Loucy (cell line): ENCODE measurements at regions not wholly inside any gene's neighbourhood (a gene's known extent, or its start where the extent isn't known, plus 50 kb on each side); places are given as distances from the start of the nearest gene placed in this dataset.
"Not testable (repeated sequence)": the region's sequence is repeated elsewhere in the genome, so short reads cannot be mapped to it uniquely, and the experiment has no call there.

Experiments
- H2AFZ ChIP-seq: fragments of 200-600 bp; sonication (generic); 2 replicates; pipeline ENCODE4 v1.6.0; 2016; ENCODE audit warnings: antibody characterized with exemption, mild to moderate bottlenecking, low read length, moderate library complexity
- H3F3A ChIP-seq: fragments of 200-600 bp; 2 replicates; pipeline ENCODE4 v1.6.0; 2016; ENCODE audit warnings: antibody characterized with exemption, low read depth, mild to moderate bottlenecking
- H3K27me3 ChIP-seq: fragments of 200-600 bp; sonication (generic); 2 replicates; pipeline ENCODE4 v1.6.1; 2014; ENCODE audit warnings: low read length, mild to moderate bottlenecking; ENCODE audit not compliant: insufficient read depth, poor library complexity, severe bottlenecking
- H3K36me3 ChIP-seq: fragments of 200-600 bp; sonication (generic); 2 replicates; pipeline ENCODE4 v1.6.1; 2016; ENCODE audit warnings: low read length; ENCODE audit not compliant: insufficient read depth
- H3K4me1 ChIP-seq: fragments of 200-600 bp; sonication (generic); 2 replicates; pipeline ENCODE4 v1.5.1; 2014; ENCODE audit warnings: low read length, mild to moderate bottlenecking; ENCODE audit not compliant: insufficient read depth, poor library complexity, severe bottlenecking
- H3K4me2 ChIP-seq: fragments of 200-600 bp; sonication (generic); 2 replicates; pipeline ENCODE4 v1.6.0; 2014; ENCODE audit warnings: antibody characterized with exemption, low read length, low read depth, mild to moderate bottlenecking; ENCODE audit not compliant: poor library complexity, severe bottlenecking
- H3K4me3 ChIP-seq: fragments of 200-600 bp; sonication (generic); 2 replicates; pipeline ENCODE4 v1.5.1; 2014; ENCODE audit warnings: low read length, mild to moderate bottlenecking, mixed read lengths; ENCODE audit not compliant: poor library complexity, severe bottlenecking
- H3K79me2 ChIP-seq: fragments of 200-600 bp; sonication (generic); 2 replicates; pipeline ENCODE4 v1.6.1; 2014; ENCODE audit warnings: low read length; ENCODE audit not compliant: insufficient read depth
- H3K9ac ChIP-seq: fragments of 200-600 bp; sonication (generic); 2 replicates; pipeline ENCODE4 v1.6.0; 2014; ENCODE audit warnings: mild to moderate bottlenecking, low read depth, low read length, moderate library complexity; ENCODE audit not compliant: poor library complexity, severe bottlenecking
- H3K9me2 ChIP-seq: fragments of 200-600 bp; sonication (generic); replicated peaks from 2 replicates; pipeline ENCODE4 v1.6.1; 2016; ENCODE audit warnings: low read depth, low read length, mixed read lengths
- H3K9me3 ChIP-seq: fragments of 200-600 bp; sonication (generic); 2 replicates; pipeline ENCODE4 v1.6.1; 2014; ENCODE audit warnings: mild to moderate bottlenecking, antibody characterized with exemption, low read length, low read depth; ENCODE audit not compliant: insufficient read depth
- H4K20me1 ChIP-seq: fragments of 200-600 bp; sonication (generic); 2 replicates; pipeline ENCODE4 v1.6.0; 2014; ENCODE audit warnings: antibody characterized with exemption, low read length, mild to moderate bottlenecking; ENCODE audit not compliant: insufficient read depth, poor library complexity, severe bottlenecking

- H3K79me2 ChIP-seq, H3K4me3 ChIP-seq, H2AFZ ChIP-seq, H3K36me3 ChIP-seq, H3K4me1 ChIP-seq, H3K9me3 ChIP-seq, H3K27me3 ChIP-seq, H4K20me1 ChIP-seq, H3K9ac ChIP-seq, H3K9me2 ChIP-seq, H3K4me2 ChIP-seq, H3F3A ChIP-seq: not testable (repeated sequence)
Observed at GRCh38 chr1:146309427-146309826, 80.6 kb upstream of the NOTCH2NLA start.

DNA sequence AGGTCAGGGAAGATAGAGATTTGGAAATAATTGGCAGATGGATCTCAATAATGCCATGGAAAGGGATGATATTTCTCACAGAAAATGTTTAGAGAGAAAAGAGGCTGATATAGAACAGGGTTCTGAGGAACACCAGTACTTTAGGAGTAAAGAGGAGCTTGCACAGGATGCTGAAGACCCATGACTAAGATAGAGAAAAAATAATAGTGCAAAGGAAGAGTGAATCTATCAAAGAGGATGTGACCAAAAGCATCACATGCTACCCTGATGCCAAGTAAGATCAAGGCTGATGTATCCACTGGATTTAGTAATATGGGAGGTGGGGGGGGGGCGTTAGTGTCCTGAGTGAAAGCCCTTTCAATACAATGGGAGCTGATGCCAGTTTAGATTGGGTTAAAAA lies 80.1 kb upstream of the NOTCH2NLA start:
- H3K9me3 ChIP-seq, H3K9ac ChIP-seq, H3K27me3 ChIP-seq, H3K9me2 ChIP-seq, H3K4me2 ChIP-seq, H4K20me1 ChIP-seq, H3K79me2 ChIP-seq, H3K4me3 ChIP-seq, H3F3A ChIP-seq, H2AFZ ChIP-seq, H3K36me3 ChIP-seq, H3K4me1 ChIP-seq: not testable (repeated sequence)

- not testable (repeated sequence) for H3K9me2 ChIP-seq, H3K4me2 ChIP-seq, H3F3A ChIP-seq, H3K4me1 ChIP-seq, H3K36me3 ChIP-seq, H3K4me3 ChIP-seq, H3K27me3 ChIP-seq, H3K9ac ChIP-seq, H3K9me3 ChIP-seq, H2AFZ ChIP-seq, H3K79me2 ChIP-seq, H4K20me1 ChIP-seq
Observed at GRCh38 chr1:146308152-146308551, 79.3 kb upstream of the NOTCH2NLA start.

GRCh38 chr1:146307632-146308031 lies 78.8 kb upstream of the NOTCH2NLA start:
- H3K4me1 ChIP-seq, H3K27me3 ChIP-seq, H3K79me2 ChIP-seq, H3K9me2 ChIP-seq, H3K4me2 ChIP-seq, H2AFZ ChIP-seq, H3K9ac ChIP-seq, H3F3A ChIP-seq, H3K36me3 ChIP-seq, H3K9me3 ChIP-seq, H4K20me1 ChIP-seq, H3K4me3 ChIP-seq: not testable (repeated sequence)

DNA sequence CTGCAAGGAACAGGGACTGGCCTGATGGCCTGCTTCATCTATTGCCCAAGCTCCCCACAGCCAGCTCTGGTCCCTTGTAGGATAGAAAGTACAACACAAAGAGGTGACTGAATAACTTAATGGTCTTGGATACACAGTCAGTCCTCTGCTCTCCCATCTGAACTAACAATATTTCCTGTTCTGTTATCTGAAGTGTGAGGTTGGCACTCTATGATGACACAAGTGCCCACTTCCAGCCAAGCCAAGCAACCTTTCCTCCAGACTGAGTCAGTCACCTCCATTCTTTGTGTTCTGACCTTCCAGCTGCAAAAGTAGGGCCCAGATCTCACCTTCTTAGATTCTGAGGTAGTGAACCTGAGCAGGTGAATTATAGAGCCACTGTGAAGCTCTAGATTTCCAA lies 77.8 kb upstream of the NOTCH2NLA start:
- not testable (repeated sequence) for H3K9me3 ChIP-seq, H4K20me1 ChIP-seq, H2AFZ ChIP-seq, H3K27me3 ChIP-seq, H3K4me2 ChIP-seq, H3K36me3 ChIP-seq, H3K9me2 ChIP-seq, H3K79me2 ChIP-seq, H3K9ac ChIP-seq, H3K4me1 ChIP-seq, H3K4me3 ChIP-seq, H3F3A ChIP-seq

DNA sequence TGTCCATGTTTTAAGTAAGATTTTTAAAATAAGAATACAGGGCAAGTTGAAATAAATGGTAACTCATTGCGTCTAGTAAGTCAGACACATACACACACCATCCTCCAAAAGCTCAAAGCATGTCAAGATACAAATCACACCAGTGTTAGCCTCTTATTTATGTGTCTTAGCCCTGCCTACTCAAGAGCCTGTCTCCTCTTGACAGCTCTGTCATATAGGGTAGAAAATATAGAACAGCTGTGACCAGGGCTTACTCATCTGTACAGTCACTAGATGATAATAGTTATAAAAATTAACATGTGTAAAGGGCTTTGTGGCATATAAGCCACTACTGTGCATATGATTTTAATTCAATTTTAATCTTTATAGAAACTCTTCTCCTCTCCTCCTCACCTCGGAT lies 76.6 kb upstream of the NOTCH2NLA start:
- H3K4me1 ChIP-seq, H3K4me3 ChIP-seq, H3K9ac ChIP-seq, H3F3A ChIP-seq, H3K36me3 ChIP-seq, H3K4me2 ChIP-seq, H3K9me3 ChIP-seq, H4K20me1 ChIP-seq, H2AFZ ChIP-seq, H3K27me3 ChIP-seq, H3K9me2 ChIP-seq, H3K79me2 ChIP-seq: not testable (repeated sequence)

- H3F3A ChIP-seq, H3K9me2 ChIP-seq: not testable (repeated sequence)
Observed at GRCh38 chr1:146298575-146298897, 69.7 kb upstream of the NOTCH2NLA start.

More at GRCh38 chr1:146298575-146298897, 69.7 kb upstream of the NOTCH2NLA start:
- not testable (repeated sequence) for H2AFZ ChIP-seq, H3K4me3 ChIP-seq, H3K4me1 ChIP-seq, H3K9ac ChIP-seq, H3K9me3 ChIP-seq, H4K20me1 ChIP-seq, H3K27me3 ChIP-seq, H3K4me2 ChIP-seq, H3K79me2 ChIP-seq, H3K36me3 ChIP-seq
